ENCODE measurements at regions not wholly inside any gene's neighbourhood (a gene's known extent, or its start where the extent isn't known, plus 50 kb on each side); places are given as distances from the start of the nearest gene placed in this dataset.

- ChIA-PET POLR2A (no interaction called here), CTCF (no interaction called here)
- H3K27me3 ChIP-seq (replicated peaks in 2 of 5; ENCODE audit: control insufficient read depth in 4 of 5, insufficient read depth in 5 of 5, low read length in 4 of 5) = no peaks in the 10 kb centered on the region
- DNase-seq = no peak
- no CpG with 5 or more reads among the region's 1 CpG for WGBS (ENCODE audit: insufficient coverage)
- H3K9me3 ChIP-seq (ENCODE audit: control extremely low read depth in 1 of 5, control insufficient read depth in 4 of 5, insufficient read depth in 2 of 5, low read depth in 1 of 5, low read length in 4 of 5) = no peaks in the 10 kb centered on the region
- no peaks in the 10 kb centered on the region for H3K36me3 ChIP-seq (ENCODE audit: control insufficient read depth in 4 of 4, insufficient read depth in 4 of 4, low read length in 3 of 4)
- no peak overlapping the region for H3K27ac ChIP-seq (ENCODE audit: insufficient read depth in 1 of 2, low read depth in 1 of 2, low read length in 2 of 2, poor library complexity in 1 of 2, severe bottlenecking in 2 of 2)
- H3K4me3 ChIP-seq (ENCODE audit: control insufficient read depth in 1 of 7, extremely low read depth in 1 of 7, insufficient read depth in 4 of 7, low read depth in 2 of 7, low read length in 6 of 7) = no peak overlapping the region
- no peaks in the 10 kb centered on the region for H3K4me1 ChIP-seq (ENCODE audit: control extremely low read depth in 1 of 4, control insufficient read depth in 4 of 4, insufficient read depth in 4 of 4, low read length in 3 of 4)
These were observed 219.4 kb downstream of the NKX6-1 start for GRCh38 chr4:84279678-84280077.

- H3K4me1 ChIP-seq (ENCODE audit: control extremely low read depth in 1 of 4, control insufficient read depth in 4 of 4, insufficient read depth in 4 of 4, low read length in 3 of 4) = no peaks in the 10 kb centered on the region
- no peaks in the 10 kb centered on the region for H3K9me3 ChIP-seq (ENCODE audit: control extremely low read depth in 1 of 5, control insufficient read depth in 4 of 5, insufficient read depth in 2 of 5, low read depth in 1 of 5, low read length in 4 of 5)
- no peak for DNase-seq
- H3K4me3 ChIP-seq (ENCODE audit: control insufficient read depth in 1 of 7, extremely low read depth in 1 of 7, insufficient read depth in 4 of 7, low read depth in 2 of 7, low read length in 6 of 7) = no peak overlapping the region
- CTCF ChIA-PET = no interaction called here
- POLR2A ChIA-PET = no interaction called here
- no peak overlapping the region for H3K27ac ChIP-seq (ENCODE audit: insufficient read depth in 1 of 2, low read depth in 1 of 2, low read length in 2 of 2, poor library complexity in 1 of 2, severe bottlenecking in 2 of 2)
- no CpG with 5 or more reads among the region's 2 CpGs for whole genome bisulfite sequencing (ENCODE audit: insufficient coverage)
- H3K27me3 ChIP-seq (replicated peaks in 2 of 5; ENCODE audit: control insufficient read depth in 4 of 5, insufficient read depth in 5 of 5, low read length in 4 of 5) = no peaks in the 10 kb centered on the region
- H3K36me3 ChIP-seq (ENCODE audit: control insufficient read depth in 4 of 4, insufficient read depth in 4 of 4, low read length in 3 of 4) = no peaks in the 10 kb centered on the region
These were observed 221.2 kb downstream of the NKX6-1 start for GRCh38 chr4:84277923-84278322.

- Histone ChIP-seq H3K27ac (ENCODE audit: insufficient read depth in 1 of 2, low read depth in 1 of 2, low read length in 2 of 2, poor library complexity in 1 of 2, severe bottlenecking in 2 of 2) (no peak overlapping the region), H3K4me3 (ENCODE audit: control insufficient read depth in 1 of 7, extremely low read depth in 1 of 7, insufficient read depth in 4 of 7, low read depth in 2 of 7, low read length in 6 of 7) (no peak overlapping the region), H3K9me3 (ENCODE audit: control extremely low read depth in 1 of 5, control insufficient read depth in 4 of 5, insufficient read depth in 2 of 5, low read depth in 1 of 5, low read length in 4 of 5) (no peaks in the 10 kb centered on the region), H3K36me3 (ENCODE audit: control insufficient read depth in 4 of 4, insufficient read depth in 4 of 4, low read length in 3 of 4) (no peaks in the 10 kb centered on the region), H3K27me3 (replicated peaks in 2 of 5; ENCODE audit: control insufficient read depth in 4 of 5, insufficient read depth in 5 of 5, low read length in 4 of 5) (no peaks in the 10 kb centered on the region), H3K4me1 (ENCODE audit: control extremely low read depth in 1 of 4, control insufficient read depth in 4 of 4, insufficient read depth in 4 of 4, low read length in 3 of 4) (no peaks in the 10 kb centered on the region)
- ChIA-PET POLR2A (no interaction called here), CTCF (no interaction called here)
- WGBS (ENCODE audit: insufficient coverage) = no CpG with 5 or more reads among the region's 1 CpG
- no peak for DNase-seq
These were observed 222.3 kb downstream of the NKX6-1 start for GRCh38 chr4:84276752-84277151.

GRCh38 chr4:84269536-84270044 lies 229.5 kb downstream of the NKX6-1 start:
- H3K4me3 ChIP-seq (ENCODE audit: control insufficient read depth in 1 of 7, extremely low read depth in 1 of 7, insufficient read depth in 4 of 7, low read depth in 2 of 7, low read length in 6 of 7) = no peak overlapping the region
- ChIA-PET POLR2A (no interaction called here), CTCF (no interaction called here)
- H3K36me3 ChIP-seq (ENCODE audit: control insufficient read depth in 4 of 4, insufficient read depth in 4 of 4, low read length in 3 of 4) = no peaks in the 10 kb centered on the region
- H3K27me3 ChIP-seq (replicated peaks in 2 of 5; ENCODE audit: control insufficient read depth in 4 of 5, insufficient read depth in 5 of 5, low read length in 4 of 5) = no peaks in the 10 kb centered on the region
- H3K27ac ChIP-seq (ENCODE audit: insufficient read depth in 1 of 2, low read depth in 1 of 2, low read length in 2 of 2, poor library complexity in 1 of 2, severe bottlenecking in 2 of 2) = no peak overlapping the region
- H3K9me3 ChIP-seq (ENCODE audit: control extremely low read depth in 1 of 5, control insufficient read depth in 4 of 5, insufficient read depth in 2 of 5, low read depth in 1 of 5, low read length in 4 of 5) = no peaks in the 10 kb centered on the region
- no peak for DNase-seq
- H3K4me1 ChIP-seq (ENCODE audit: control extremely low read depth in 1 of 4, control insufficient read depth in 4 of 4, insufficient read depth in 4 of 4, low read length in 3 of 4) = no peaks in the 10 kb centered on the region

DNA sequence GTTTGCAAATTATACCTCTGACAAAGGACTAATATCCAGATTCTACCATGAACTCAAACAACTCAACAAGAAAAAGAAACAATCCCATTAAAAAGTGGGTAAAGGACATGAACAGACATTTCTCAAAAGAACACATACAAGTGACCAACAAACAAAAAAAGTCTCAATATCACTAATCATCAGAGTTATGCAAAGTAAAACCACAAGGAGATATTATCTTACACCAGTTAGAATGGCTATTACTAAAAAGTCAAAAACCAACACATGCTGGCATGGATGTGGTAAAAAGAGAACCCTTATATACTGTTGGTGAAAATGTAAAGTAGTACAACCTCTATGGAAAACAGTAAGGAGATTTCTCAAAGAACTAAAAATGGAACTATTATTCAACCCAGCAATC lies 234.4 kb downstream of the NKX6-1 start:
- no peak for DNase-seq
- Histone ChIP-seq H3K9me3 (ENCODE audit: control extremely low read depth in 1 of 5, control insufficient read depth in 4 of 5, insufficient read depth in 2 of 5, low read depth in 1 of 5, low read length in 4 of 5) (peaks cover 0 to 6% (median 0%) of the 10 kb centered on the region in 5 experiments), H3K4me3 (ENCODE audit: control insufficient read depth in 1 of 7, extremely low read depth in 1 of 7, insufficient read depth in 4 of 7, low read depth in 2 of 7, low read length in 6 of 7) (no peak overlapping the region), H3K4me1 (ENCODE audit: control extremely low read depth in 1 of 4, control insufficient read depth in 4 of 4, insufficient read depth in 4 of 4, low read length in 3 of 4) (no peaks in the 10 kb centered on the region), H3K27me3 (replicated peaks in 2 of 5; ENCODE audit: control insufficient read depth in 4 of 5, insufficient read depth in 5 of 5, low read length in 4 of 5) (no peaks in the 10 kb centered on the region), H3K36me3 (ENCODE audit: control insufficient read depth in 4 of 4, insufficient read depth in 4 of 4, low read length in 3 of 4) (no peaks in the 10 kb centered on the region), H3K27ac (ENCODE audit: insufficient read depth in 1 of 2, low read depth in 1 of 2, low read length in 2 of 2, poor library complexity in 1 of 2, severe bottlenecking in 2 of 2) (no peak overlapping the region)
- CTCF ChIA-PET = no interaction called here
- POLR2A ChIA-PET = no interaction called here

DNA sequence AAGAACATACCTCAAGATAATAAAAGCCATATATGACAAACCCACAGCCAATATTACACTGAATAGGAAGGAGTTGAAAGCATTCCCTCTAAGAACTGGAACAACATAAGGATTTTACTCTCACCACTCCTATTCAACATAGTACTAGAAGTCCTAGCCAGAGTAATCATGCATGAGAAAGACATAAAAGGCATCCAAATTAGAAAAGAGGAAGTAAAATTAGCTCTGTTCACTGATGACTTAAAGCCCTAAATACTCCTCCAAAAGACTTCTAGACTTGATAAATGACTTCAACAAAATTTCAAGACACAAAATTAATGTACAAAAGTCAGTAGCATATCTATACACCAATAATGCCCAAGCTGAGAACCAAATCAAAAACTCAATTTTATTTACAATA lies 235.7 kb downstream of the NKX6-1 start:
- Histone ChIP-seq H3K36me3 (ENCODE audit: control insufficient read depth in 4 of 4, insufficient read depth in 4 of 4, low read length in 3 of 4) (no peaks in the 10 kb centered on the region), H3K9me3 (ENCODE audit: control extremely low read depth in 1 of 5, control insufficient read depth in 4 of 5, insufficient read depth in 2 of 5, low read depth in 1 of 5, low read length in 4 of 5) (peaks cover 0 to 8% (median 0%) of the 10 kb centered on the region in 5 experiments), H3K4me3 (ENCODE audit: control insufficient read depth in 1 of 7, extremely low read depth in 1 of 7, insufficient read depth in 4 of 7, low read depth in 2 of 7, low read length in 6 of 7) (no peak overlapping the region), H3K27ac (ENCODE audit: insufficient read depth in 1 of 2, low read depth in 1 of 2, low read length in 2 of 2, poor library complexity in 1 of 2, severe bottlenecking in 2 of 2) (no peak overlapping the region), H3K4me1 (ENCODE audit: control extremely low read depth in 1 of 4, control insufficient read depth in 4 of 4, insufficient read depth in 4 of 4, low read length in 3 of 4) (no peaks in the 10 kb centered on the region), H3K27me3 (replicated peaks in 2 of 5; ENCODE audit: control insufficient read depth in 4 of 5, insufficient read depth in 5 of 5, low read length in 4 of 5) (no peaks in the 10 kb centered on the region)
- POLR2A ChIA-PET = no interaction called here
- no peak for DNase-seq
- CTCF ChIA-PET = interaction anchor here (0.5 kb wide), 1 partner anchor 145 kb away, joined by 3 read pairs; no protein-coding TSS in a partner anchor

DNA sequence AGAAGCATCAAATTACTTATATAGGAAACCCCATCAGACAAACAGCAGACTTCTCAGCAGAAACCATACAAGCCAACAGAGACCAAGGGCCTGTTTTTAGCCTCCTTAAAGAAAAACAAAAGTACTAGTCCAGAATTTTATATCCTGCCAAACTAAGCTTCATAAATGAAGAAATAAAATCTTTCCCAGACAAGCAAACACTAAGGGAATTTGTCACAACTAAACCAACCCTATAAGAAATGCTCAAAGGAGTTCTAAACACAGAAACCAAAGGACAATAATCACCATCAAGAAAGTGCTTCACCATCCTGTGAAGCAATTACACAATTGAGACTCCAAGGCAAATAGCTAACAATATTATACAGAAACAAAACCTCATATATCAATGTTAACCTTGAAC lies 238.6 kb downstream of the NKX6-1 start:
- no peaks in the 10 kb centered on the region for H3K27me3 ChIP-seq (replicated peaks in 2 of 5; ENCODE audit: control insufficient read depth in 4 of 5, insufficient read depth in 5 of 5, low read length in 4 of 5)
- no peak overlapping the region for H3K27ac ChIP-seq (ENCODE audit: insufficient read depth in 1 of 2, low read depth in 1 of 2, low read length in 2 of 2, poor library complexity in 1 of 2, severe bottlenecking in 2 of 2)
- DNase-seq = no peak
- POLR2A ChIA-PET = no interaction called here
- CTCF ChIA-PET = no interaction called here
- no peaks in the 10 kb centered on the region for H3K36me3 ChIP-seq (ENCODE audit: control insufficient read depth in 4 of 4, insufficient read depth in 4 of 4, low read length in 3 of 4)
- H3K4me3 ChIP-seq (ENCODE audit: control insufficient read depth in 1 of 7, extremely low read depth in 1 of 7, insufficient read depth in 4 of 7, low read depth in 2 of 7, low read length in 6 of 7) = no peak overlapping the region
- peaks cover 0 to 8% (median 0%) of the 10 kb centered on the region in 5 experiments for H3K9me3 ChIP-seq (ENCODE audit: control extremely low read depth in 1 of 5, control insufficient read depth in 4 of 5, insufficient read depth in 2 of 5, low read depth in 1 of 5, low read length in 4 of 5)
- H3K4me1 ChIP-seq (ENCODE audit: control extremely low read depth in 1 of 4, control insufficient read depth in 4 of 4, insufficient read depth in 4 of 4, low read length in 3 of 4) = no peaks in the 10 kb centered on the region

Measured in common myeloid progenitor, CD34-positive (primary cell).